Adipocyte (in vitro differentiated cells): ENCODE measurements at regions not wholly inside any gene's neighbourhood (a gene's known extent, or its start where the extent isn't known, plus 50 kb on each side); places are given as distances from the start of the nearest gene placed in this dataset.

ENCODE experiments used
- DNase-seq: peaks from one replicate; pipeline ENCODE4 v3.0.0-alpha.2; 2015; ENCODE audit warnings: low read depth
- H3K27me3 ChIP-seq: replicated peaks from 2 replicates; pipeline ENCODE4 v1.7.0; 2013; ENCODE audit warnings: mild to moderate bottlenecking, low read length, moderate library complexity; ENCODE audit not compliant: control insufficient read depth, insufficient read depth
- H3K36me3 ChIP-seq: 2 replicates; pipeline ENCODE4 v1.7.0; 2013; ENCODE audit warnings: low read length, mild to moderate bottlenecking, moderate library complexity; ENCODE audit not compliant: control insufficient read depth, insufficient read depth, severe bottlenecking
- H3K4me1 ChIP-seq: 2 replicates; pipeline ENCODE4 v1.7.0; 2013; ENCODE audit warnings: mild to moderate bottlenecking, low read length, moderate library complexity; ENCODE audit not compliant: control insufficient read depth, insufficient read depth
- H3K4me3 ChIP-seq: 2 replicates; pipeline ENCODE4 v1.7.0; 2013; ENCODE audit warnings: mild to moderate bottlenecking, low read length, moderate library complexity
- H3K9ac ChIP-seq: 2 replicates; pipeline ENCODE4 v1.7.0; 2013; ENCODE audit warnings: mild to moderate bottlenecking, low read length, moderate library complexity
- H3K9me3 ChIP-seq: 2 replicates; pipeline ENCODE4 v1.7.0; 2013; ENCODE audit warnings: mild to moderate bottlenecking, low read length, moderate library complexity; ENCODE audit not compliant: control insufficient read depth

- H3K9me3 ChIP-seq = peaks cover 27% of the 10 kb centered on the region
- no peaks in the 10 kb centered on the region for H3K36me3 ChIP-seq
- no peak overlapping the region for H3K4me3 ChIP-seq
- H3K4me1 ChIP-seq = peaks cover 8% of the 10 kb centered on the region
- peaks cover 18% of the 10 kb centered on the region for H3K27me3 ChIP-seq
- H3K9ac ChIP-seq = no peak overlapping the region
- DNase-seq = no peak
Measured at GRCh38 chr9:134252084-134252830, 74.0 kb upstream of the RXRA start.

- no peak overlapping the region for H3K4me3 ChIP-seq
- H3K9me3 ChIP-seq = peaks cover 16% of the 10 kb centered on the region
- H3K4me1 ChIP-seq = peaks cover 8% of the 10 kb centered on the region
- peak; percentile 33 for DNase-seq
- H3K9ac ChIP-seq = peak overlapping the region; percentile 32
- no peaks in the 10 kb centered on the region for H3K36me3 ChIP-seq
- H3K27me3 ChIP-seq = peaks cover 30% of the 10 kb centered on the region
Measured at GRCh38 chr9:134253606-134254205, 72.5 kb upstream of the RXRA start.

- H3K4me3 ChIP-seq = no peak overlapping the region
- peaks cover 3% of the 10 kb centered on the region for H3K9me3 ChIP-seq
- peaks cover 8% of the 10 kb centered on the region for H3K4me1 ChIP-seq
- no peak for DNase-seq
- no peaks in the 10 kb centered on the region for H3K36me3 ChIP-seq
- no peak overlapping the region for H3K9ac ChIP-seq
- peaks cover 41% of the 10 kb centered on the region for H3K27me3 ChIP-seq
Measured at GRCh38 chr9:134258332-134258731, 67.9 kb upstream of the RXRA start.

- H3K4me3 ChIP-seq = no peak overlapping the region
- H3K36me3 ChIP-seq = no peaks in the 10 kb centered on the region
- DNase-seq = no peak
- H3K9ac ChIP-seq = no peak overlapping the region
- H3K4me1 ChIP-seq = peaks cover 2% of the 10 kb centered on the region
- peaks cover 48% of the 10 kb centered on the region for H3K27me3 ChIP-seq
- H3K9me3 ChIP-seq = peaks cover 3% of the 10 kb centered on the region
Measured at GRCh38 chr9:134258828-134259546, 67.3 kb upstream of the RXRA start.

GRCh38 chr9:134259708-134260107 lies 66.5 kb upstream of the RXRA start:
- Histone ChIP-seq H3K36me3 (no peaks in the 10 kb centered on the region), H3K4me1 (no peaks in the 10 kb centered on the region), H3K27me3 (peaks cover 52% of the 10 kb centered on the region), H3K4me3 (no peak overlapping the region), H3K9me3 (peaks cover 3% of the 10 kb centered on the region), H3K9ac (no peak overlapping the region)
- no peak for DNase-seq

GRCh38 chr9:134260801-134261200 lies 65.5 kb upstream of the RXRA start:
- H3K9ac ChIP-seq = no peak overlapping the region
- peaks cover 3% of the 10 kb centered on the region for H3K9me3 ChIP-seq
- H3K4me1 ChIP-seq = no peaks in the 10 kb centered on the region
- H3K36me3 ChIP-seq = no peaks in the 10 kb centered on the region
- DNase-seq = no peak
- H3K4me3 ChIP-seq = no peak overlapping the region
- H3K27me3 ChIP-seq = peaks cover 59% of the 10 kb centered on the region

- Histone ChIP-seq H3K9me3 (peaks cover 3% of the 10 kb centered on the region), H3K36me3 (no peaks in the 10 kb centered on the region), H3K4me3 (no peak overlapping the region), H3K9ac (no peak overlapping the region), H3K4me1 (no peaks in the 10 kb centered on the region), H3K27me3 (peaks cover 66% of the 10 kb centered on the region)
- DNase-seq = no peak
Measured at GRCh38 chr9:134262035-134262434, 64.2 kb upstream of the RXRA start.

- H3K9ac ChIP-seq = no peak overlapping the region
- H3K9me3 ChIP-seq = no peaks in the 10 kb centered on the region
- no peaks in the 10 kb centered on the region for H3K36me3 ChIP-seq
- no peak for DNase-seq
- H3K4me3 ChIP-seq = no peak overlapping the region
- no peaks in the 10 kb centered on the region for H3K4me1 ChIP-seq
- H3K27me3 ChIP-seq = peaks cover 71% of the 10 kb centered on the region
Measured at GRCh38 chr9:134263596-134263995, 62.7 kb upstream of the RXRA start.

GRCh38 chr9:134264169-134264568 lies 62.1 kb upstream of the RXRA start:
- DNase-seq = no peak
- no peaks in the 10 kb centered on the region for H3K9me3 ChIP-seq
- peaks cover 77% of the 10 kb centered on the region for H3K27me3 ChIP-seq
- H3K36me3 ChIP-seq = no peaks in the 10 kb centered on the region
- H3K9ac ChIP-seq = no peak overlapping the region
- H3K4me1 ChIP-seq = no peaks in the 10 kb centered on the region
- no peak overlapping the region for H3K4me3 ChIP-seq

- H3K36me3 ChIP-seq = no peaks in the 10 kb centered on the region
- H3K9ac ChIP-seq = no peak overlapping the region
- peaks cover 85% of the 10 kb centered on the region for H3K27me3 ChIP-seq
- H3K4me1 ChIP-seq = no peaks in the 10 kb centered on the region
- no peaks in the 10 kb centered on the region for H3K9me3 ChIP-seq
- no peak overlapping the region for H3K4me3 ChIP-seq
- no peak for DNase-seq
Measured at GRCh38 chr9:134265078-134265477, 61.2 kb upstream of the RXRA start.

GRCh38 chr9:134266418-134266817 lies 59.8 kb upstream of the RXRA start:
- Histone ChIP-seq H3K9me3 (no peaks in the 10 kb centered on the region), H3K4me3 (no peak overlapping the region), H3K4me1 (no peaks in the 10 kb centered on the region), H3K27me3 (peaks cover 91% of the 10 kb centered on the region), H3K9ac (no peak overlapping the region), H3K36me3 (no peaks in the 10 kb centered on the region)
- DNase-seq = no peak
